Loucy (cell line): ENCODE measurements at regions not wholly inside any gene's neighbourhood (a gene's known extent, or its start where the extent isn't known, plus 50 kb on each side); places are given as distances from the start of the nearest gene placed in this dataset.

Source experiments
- H2AFZ ChIP-seq: fragments of 200-600 bp; sonication (generic); 2 replicates; pipeline ENCODE4 v1.6.0; 2016; ENCODE audit warnings: antibody characterized with exemption, mild to moderate bottlenecking, low read length, moderate library complexity
- H3F3A ChIP-seq: fragments of 200-600 bp; 2 replicates; pipeline ENCODE4 v1.6.0; 2016; ENCODE audit warnings: antibody characterized with exemption, low read depth, mild to moderate bottlenecking
- H3K27me3 ChIP-seq: fragments of 200-600 bp; sonication (generic); 2 replicates; pipeline ENCODE4 v1.6.1; 2014; ENCODE audit warnings: low read length, mild to moderate bottlenecking; ENCODE audit not compliant: insufficient read depth, poor library complexity, severe bottlenecking
- H3K36me3 ChIP-seq: fragments of 200-600 bp; sonication (generic); 2 replicates; pipeline ENCODE4 v1.6.1; 2016; ENCODE audit warnings: low read length; ENCODE audit not compliant: insufficient read depth
- H3K4me1 ChIP-seq: fragments of 200-600 bp; sonication (generic); 2 replicates; pipeline ENCODE4 v1.5.1; 2014; ENCODE audit warnings: low read length, mild to moderate bottlenecking; ENCODE audit not compliant: insufficient read depth, poor library complexity, severe bottlenecking
- H3K4me2 ChIP-seq: fragments of 200-600 bp; sonication (generic); 2 replicates; pipeline ENCODE4 v1.6.0; 2014; ENCODE audit warnings: antibody characterized with exemption, low read length, low read depth, mild to moderate bottlenecking; ENCODE audit not compliant: poor library complexity, severe bottlenecking
- H3K4me3 ChIP-seq: fragments of 200-600 bp; sonication (generic); 2 replicates; pipeline ENCODE4 v1.5.1; 2014; ENCODE audit warnings: low read length, mild to moderate bottlenecking, mixed read lengths; ENCODE audit not compliant: poor library complexity, severe bottlenecking
- H3K79me2 ChIP-seq: fragments of 200-600 bp; sonication (generic); 2 replicates; pipeline ENCODE4 v1.6.1; 2014; ENCODE audit warnings: low read length; ENCODE audit not compliant: insufficient read depth
- H3K9ac ChIP-seq: fragments of 200-600 bp; sonication (generic); 2 replicates; pipeline ENCODE4 v1.6.0; 2014; ENCODE audit warnings: mild to moderate bottlenecking, low read depth, low read length, moderate library complexity; ENCODE audit not compliant: poor library complexity, severe bottlenecking
- H3K9me2 ChIP-seq: fragments of 200-600 bp; sonication (generic); replicated peaks from 2 replicates; pipeline ENCODE4 v1.6.1; 2016; ENCODE audit warnings: low read depth, low read length, mixed read lengths
- H3K9me3 ChIP-seq: fragments of 200-600 bp; sonication (generic); 2 replicates; pipeline ENCODE4 v1.6.1; 2014; ENCODE audit warnings: mild to moderate bottlenecking, antibody characterized with exemption, low read length, low read depth; ENCODE audit not compliant: insufficient read depth
- H4K20me1 ChIP-seq: fragments of 200-600 bp; sonication (generic); 2 replicates; pipeline ENCODE4 v1.6.0; 2014; ENCODE audit warnings: antibody characterized with exemption, low read length, mild to moderate bottlenecking; ENCODE audit not compliant: insufficient read depth, poor library complexity, severe bottlenecking
- CTCF ChIP-seq: fragments of 200-600 bp; sonication (generic); conservative IDR thresholded peaks from 2 replicates; pipeline ENCODE4 v1.5.1; 2014; ENCODE audit warnings: mild to moderate bottlenecking, antibody characterized with exemption, low read length
- EZH2phosphoT487 ChIP-seq: fragments of 200-600 bp; IDR thresholded peaks from 2 replicates; pipeline ENCODE4 v1.6.1; 2018; ENCODE audit warnings: antibody characterized with exemption, mild to moderate bottlenecking, moderate library complexity, borderline replicate concordance

DNA sequence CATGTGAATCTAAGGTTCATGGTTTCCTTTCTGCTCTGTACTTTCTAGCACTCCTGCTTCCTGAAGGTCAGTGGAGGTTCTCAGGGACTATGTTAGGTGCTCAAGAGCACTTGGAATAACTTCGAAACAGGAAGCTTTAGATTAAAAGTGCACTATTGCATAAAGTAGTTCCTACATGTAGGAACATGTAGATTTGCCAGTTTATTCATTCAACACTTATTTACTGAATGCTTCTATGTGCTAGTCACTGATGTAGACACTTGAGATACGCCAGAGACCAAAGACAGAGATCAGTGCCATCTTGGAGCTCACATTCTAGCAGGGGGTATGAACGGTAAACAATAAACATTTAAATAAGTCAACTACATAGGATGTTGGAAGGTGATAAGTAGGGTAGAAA, 87.7 kb downstream of the DHRS2 start:
- Histone ChIP-seq H3K36me3 (no peaks in the 10 kb centered on the region), H3K9ac (no peak overlapping the region), H2AFZ (no peak overlapping the region), H4K20me1 (no peaks in the 10 kb centered on the region), H3K9me3 (no peaks in the 10 kb centered on the region), H3K27me3 (no peaks in the 10 kb centered on the region), H3K4me2 (no peak overlapping the region), H3K79me2 (no peaks in the 10 kb centered on the region), H3F3A (no peaks in the 10 kb centered on the region), H3K4me3 (no peak overlapping the region), H3K9me2 (no peaks in the 10 kb centered on the region), H3K4me1 (no peaks in the 10 kb centered on the region)
- TF ChIP-seq CTCF: no peak
- no peak for TF ChIP-seq EZH2phosphoT487

DNA sequence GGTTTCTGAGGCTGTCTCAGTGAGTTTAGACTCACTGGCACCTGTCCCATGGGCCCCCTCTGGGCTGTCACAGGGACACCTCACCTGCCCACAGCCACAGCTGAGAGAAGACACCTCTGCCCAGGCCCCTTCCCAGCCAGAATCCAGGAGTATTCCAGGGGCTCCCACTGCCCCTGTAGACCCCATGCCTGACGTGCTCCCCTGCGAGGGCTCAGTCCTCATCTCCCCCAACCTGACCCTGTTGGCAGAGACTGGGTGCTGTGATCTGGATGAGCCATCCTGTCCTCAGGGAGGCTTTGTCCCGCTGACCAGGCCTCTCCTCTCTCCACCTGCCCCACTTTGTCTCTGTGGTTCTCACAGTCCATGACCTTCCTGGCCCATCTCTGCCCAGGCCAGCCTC, 89.4 kb downstream of the DHRS2 start:
- TF ChIP-seq EZH2phosphoT487 (no peak), CTCF (no peak)
- H3K4me1 ChIP-seq: no peaks in the 10 kb centered on the region
- H3F3A ChIP-seq: no peaks in the 10 kb centered on the region
- H2AFZ ChIP-seq: no peak overlapping the region
- no peaks in the 10 kb centered on the region for H3K36me3 ChIP-seq
- H3K9me3 ChIP-seq: no peaks in the 10 kb centered on the region
- H3K9me2 ChIP-seq: no peaks in the 10 kb centered on the region
- H3K79me2 ChIP-seq: no peaks in the 10 kb centered on the region
- no peak overlapping the region for H3K4me2 ChIP-seq
- H3K27me3 ChIP-seq: no peaks in the 10 kb centered on the region
- no peak overlapping the region for H3K9ac ChIP-seq
- no peak overlapping the region for H3K4me3 ChIP-seq
- no peaks in the 10 kb centered on the region for H4K20me1 ChIP-seq

GRCh38 chr14:23725980-23726710, 90.0 kb downstream of the DHRS2 start:
- no peaks in the 10 kb centered on the region for H3K9me2 ChIP-seq
- TF ChIP-seq EZH2phosphoT487: no peak
- TF ChIP-seq CTCF: no peak
- no peaks in the 10 kb centered on the region for H3K4me1 ChIP-seq
- H3K4me2 ChIP-seq: no peak overlapping the region
- H3K27me3 ChIP-seq: no peaks in the 10 kb centered on the region
- H3K79me2 ChIP-seq: no peaks in the 10 kb centered on the region
- H4K20me1 ChIP-seq: no peaks in the 10 kb centered on the region
- no peak overlapping the region for H3K4me3 ChIP-seq
- no peaks in the 10 kb centered on the region for H3K9me3 ChIP-seq
- H2AFZ ChIP-seq: no peak overlapping the region
- H3K36me3 ChIP-seq: no peaks in the 10 kb centered on the region
- no peaks in the 10 kb centered on the region for H3F3A ChIP-seq
- no peak overlapping the region for H3K9ac ChIP-seq
